ENCODE measurements at regions not wholly inside any gene's neighbourhood (a gene's known extent, or its start where the extent isn't known, plus 50 kb on each side); places are given as distances from the start of the nearest gene placed in this dataset.

DNA sequence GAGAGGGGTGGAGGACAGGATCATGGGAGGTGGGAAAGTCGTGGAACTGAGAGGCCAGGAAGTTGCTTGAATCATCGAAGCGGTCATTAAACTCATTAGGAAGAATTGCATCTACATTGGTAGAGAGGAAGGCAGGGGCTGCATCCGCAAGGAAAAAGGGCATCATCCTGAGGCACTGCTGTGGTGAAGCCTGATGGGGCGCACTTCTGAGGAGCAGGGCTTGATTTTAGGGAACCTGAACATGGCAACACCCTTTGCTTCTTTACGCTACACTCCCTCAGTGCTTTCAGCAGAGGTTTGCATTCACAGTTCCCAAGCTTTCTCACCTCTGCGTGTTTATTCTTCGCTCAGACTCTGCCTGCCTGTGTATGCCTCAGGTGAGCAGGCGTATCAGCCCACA, 352.0 kb upstream of the RAB6C start:
- TF ChIP-seq, protein P1, sequence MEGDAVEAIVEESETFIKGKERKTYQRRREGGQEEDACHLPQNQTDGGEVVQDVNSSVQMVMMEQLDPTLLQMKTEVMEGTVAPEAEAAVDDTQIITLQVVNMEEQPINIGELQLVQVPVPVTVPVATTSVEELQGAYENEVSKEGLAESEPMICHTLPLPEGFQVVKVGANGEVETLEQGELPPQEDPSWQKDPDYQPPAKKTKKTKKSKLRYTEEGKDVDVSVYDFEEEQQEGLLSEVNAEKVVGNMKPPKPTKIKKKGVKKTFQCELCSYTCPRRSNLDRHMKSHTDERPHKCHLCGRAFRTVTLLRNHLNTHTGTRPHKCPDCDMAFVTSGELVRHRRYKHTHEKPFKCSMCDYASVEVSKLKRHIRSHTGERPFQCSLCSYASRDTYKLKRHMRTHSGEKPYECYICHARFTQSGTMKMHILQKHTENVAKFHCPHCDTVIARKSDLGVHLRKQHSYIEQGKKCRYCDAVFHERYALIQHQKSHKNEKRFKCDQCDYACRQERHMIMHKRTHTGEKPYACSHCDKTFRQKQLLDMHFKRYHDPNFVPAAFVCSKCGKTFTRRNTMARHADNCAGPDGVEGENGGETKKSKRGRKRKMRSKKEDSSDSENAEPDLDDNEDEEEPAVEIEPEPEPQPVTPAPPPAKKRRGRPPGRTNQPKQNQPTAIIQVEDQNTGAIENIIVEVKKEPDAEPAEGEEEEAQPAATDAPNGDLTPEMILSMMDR (IDR thresholded peaks at IDR 0.05), result no peak
- Histone ChIP-seq H3K4me1 (ENCODE audit: control insufficient read depth in 1 of 2, insufficient read depth in 1 of 2, low read depth in 1 of 2, low read length in 1 of 2) (no peaks in the 10 kb centered on the region), H3K9me3 (no peaks in the 10 kb centered on the region), H3K27me3 (no peaks in the 10 kb centered on the region), H3K27ac (no peak overlapping the region), H3K4me3 (ENCODE audit: low read depth in 1 of 2, low read length in 1 of 2) (no peak overlapping the region), H3K36me3 (no peaks in the 10 kb centered on the region)

DNA sequence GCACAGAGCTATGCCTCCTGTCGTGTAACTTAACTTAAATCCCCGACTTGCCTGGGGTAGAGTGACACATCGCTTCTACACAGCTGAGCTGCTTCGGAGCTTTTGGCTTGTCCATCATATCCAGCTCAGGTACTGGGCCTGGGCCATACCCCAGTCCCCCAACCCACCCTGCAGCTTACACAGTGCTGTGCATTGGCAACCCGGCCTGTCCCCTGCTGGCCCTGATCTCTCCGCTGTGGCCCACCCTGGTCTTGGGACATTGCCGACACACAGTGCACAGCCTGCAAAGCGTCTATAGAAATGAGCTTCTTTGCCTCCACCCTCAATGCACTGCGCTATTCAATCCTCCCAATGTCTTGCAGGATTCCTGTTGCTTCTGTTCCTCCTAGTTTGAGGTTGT, 342.8 kb upstream of the RAB6C start:
- H3K27ac ChIP-seq, result no peak overlapping the region
- H3K36me3 ChIP-seq, result no peaks in the 10 kb centered on the region
- no peaks in the 10 kb centered on the region for H3K27me3 ChIP-seq
- no peaks in the 10 kb centered on the region for H3K9me3 ChIP-seq
- no peaks in the 10 kb centered on the region for H3K4me1 ChIP-seq (ENCODE audit: control insufficient read depth in 1 of 2, insufficient read depth in 1 of 2, low read depth in 1 of 2, low read length in 1 of 2)
- H3K4me3 ChIP-seq (ENCODE audit: low read depth in 1 of 2, low read length in 1 of 2), result no peak overlapping the region
- TF ChIP-seq, protein P1 (IDR thresholded peaks at IDR 0.05), result no peak

DNA sequence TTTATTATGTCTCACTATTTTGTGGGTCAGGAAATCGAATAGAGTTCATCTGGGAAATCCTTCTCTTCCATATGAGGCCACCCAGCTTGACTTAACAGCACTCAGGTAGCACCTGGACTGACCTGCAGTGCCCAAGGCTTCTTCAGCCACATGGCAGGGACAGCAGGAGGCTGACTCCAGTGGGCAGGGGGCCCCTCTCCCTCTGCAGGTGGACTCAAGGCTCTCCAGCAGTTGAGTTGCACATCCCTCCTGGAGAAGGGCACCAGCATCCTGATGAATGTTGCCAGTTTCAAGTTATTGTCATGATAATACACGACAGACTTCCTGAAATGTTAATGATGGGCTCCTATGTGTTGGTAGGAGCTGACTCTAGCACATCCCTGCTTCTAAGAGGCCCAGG, 338.1 kb upstream of the RAB6C start:
- Histone ChIP-seq H3K36me3 (no peaks in the 10 kb centered on the region), H3K4me3 (ENCODE audit: low read depth in 1 of 2, low read length in 1 of 2) (no peak overlapping the region), H3K27ac (no peak overlapping the region), H3K27me3 (no peaks in the 10 kb centered on the region), H3K4me1 (ENCODE audit: control insufficient read depth in 1 of 2, insufficient read depth in 1 of 2, low read depth in 1 of 2, low read length in 1 of 2) (no peaks in the 10 kb centered on the region), H3K9me3 (no peaks in the 10 kb centered on the region)
- TF ChIP-seq, protein P1 (IDR thresholded peaks at IDR 0.05), result no peak

DNA sequence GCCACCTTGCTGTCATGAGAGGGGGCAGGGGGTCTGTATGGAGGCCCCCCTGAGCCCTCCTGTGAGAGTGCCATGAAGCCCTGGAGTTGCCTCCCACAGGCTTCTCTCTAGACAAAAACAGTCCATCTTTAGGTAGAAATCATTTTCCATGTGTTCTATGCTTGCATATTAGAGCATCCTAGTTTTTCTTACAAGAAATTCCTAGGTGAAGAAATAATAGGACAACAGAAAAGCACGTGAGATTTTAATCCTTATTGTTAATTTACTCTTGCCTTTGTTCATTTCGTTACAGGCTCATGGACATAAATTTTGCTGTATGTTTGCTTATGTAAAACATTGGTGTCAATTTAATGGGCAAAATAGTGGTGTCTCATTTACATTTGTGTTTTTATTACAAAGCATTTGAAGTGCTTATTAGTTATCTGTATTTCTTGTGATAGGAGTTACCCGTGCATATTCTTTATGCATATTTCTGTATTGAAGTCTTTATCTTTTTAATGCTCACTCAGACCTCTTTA, 336.9 kb upstream of the RAB6C start:
- Histone ChIP-seq H3K4me3 (ENCODE audit: low read depth in 1 of 2, low read length in 1 of 2) (no peak overlapping the region), H3K27me3 (no peaks in the 10 kb centered on the region), H3K36me3 (no peaks in the 10 kb centered on the region), H3K27ac (no peak overlapping the region), H3K4me1 (ENCODE audit: control insufficient read depth in 1 of 2, insufficient read depth in 1 of 2, low read depth in 1 of 2, low read length in 1 of 2) (no peaks in the 10 kb centered on the region), H3K9me3 (no peaks in the 10 kb centered on the region)
- TF ChIP-seq, protein P1 (IDR thresholded peaks at IDR 0.05), result no peak

DNA sequence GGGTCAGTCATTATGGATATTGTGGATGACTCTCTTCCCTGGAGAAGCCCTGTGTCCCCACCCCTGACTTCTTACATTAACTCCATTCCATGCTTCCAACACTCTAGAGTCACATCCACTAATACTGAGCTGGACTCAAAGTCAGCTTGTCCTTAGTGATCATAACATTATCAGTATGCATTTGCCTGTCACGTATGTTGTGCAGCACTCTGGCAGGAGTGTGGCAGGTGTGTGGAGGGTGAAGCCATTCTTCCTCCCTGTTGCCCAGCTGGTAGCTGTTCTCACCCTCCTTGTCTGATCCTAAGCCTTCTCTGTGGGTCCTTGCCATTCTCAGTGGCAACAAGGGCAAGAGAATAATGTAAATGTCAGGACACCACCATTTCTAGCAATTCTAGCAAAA, 334.1 kb upstream of the RAB6C start:
- Histone ChIP-seq H3K9me3 (no peaks in the 10 kb centered on the region), H3K27me3 (no peaks in the 10 kb centered on the region), H3K4me3 (ENCODE audit: low read depth in 1 of 2, low read length in 1 of 2) (no peak overlapping the region), H3K27ac (no peak overlapping the region), H3K36me3 (no peaks in the 10 kb centered on the region), H3K4me1 (ENCODE audit: control insufficient read depth in 1 of 2, insufficient read depth in 1 of 2, low read depth in 1 of 2, low read length in 1 of 2) (no peaks in the 10 kb centered on the region)
- TF ChIP-seq, protein P1 (IDR thresholded peaks at IDR 0.05), result no peak

DNA sequence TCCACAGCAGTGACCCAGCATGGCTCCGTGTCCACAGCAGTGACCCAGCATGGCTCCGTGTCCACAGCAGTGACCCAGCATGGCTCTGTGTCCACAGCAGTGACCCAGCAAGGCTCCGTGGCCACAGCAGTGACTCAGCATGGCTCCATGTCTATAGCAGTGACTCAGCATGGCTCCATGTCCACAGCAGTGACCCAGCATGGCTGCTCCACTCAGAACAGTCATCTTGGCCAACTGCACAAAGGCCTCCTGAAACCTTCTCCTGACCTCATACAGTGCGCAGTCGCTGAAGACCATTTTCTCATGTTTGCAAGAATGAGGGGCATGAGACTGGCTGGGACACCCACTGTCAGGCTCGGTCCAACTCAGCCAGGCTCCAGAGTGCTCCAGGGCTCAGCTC, 333.4 kb upstream of the RAB6C start:
- Histone ChIP-seq H3K4me3 (ENCODE audit: low read depth in 1 of 2, low read length in 1 of 2) (no peak overlapping the region), H3K9me3 (no peaks in the 10 kb centered on the region), H3K4me1 (ENCODE audit: control insufficient read depth in 1 of 2, insufficient read depth in 1 of 2, low read depth in 1 of 2, low read length in 1 of 2) (no peaks in the 10 kb centered on the region), H3K27me3 (no peaks in the 10 kb centered on the region), H3K27ac (no peak overlapping the region), H3K36me3 (no peaks in the 10 kb centered on the region)
- TF ChIP-seq, protein P1 (IDR thresholded peaks at IDR 0.05), result no peak
